Activated naive CD8-positive, alpha-beta T cell treated with anti-CD3 and anti-CD28 coated beads, Interleukin-2, amount 10 ng/mL, durations not matched to agents 7 days and 5 days (primary cell): ENCODE measurements at regions not wholly inside any gene's neighbourhood (a gene's known extent, or its start where the extent isn't known, plus 50 kb on each side); places are given as distances from the start of the nearest gene placed in this dataset.
A peak's percentile ranks its signal among the peaks of the same experiment; 100 is the strongest.
"Not testable (repeated sequence)": the region's sequence is repeated elsewhere in the genome, so short reads cannot be mapped to it uniquely, and the experiment has no call there.

Experiments used
- ATAC-seq: fragments of 150-1000 bp; cut with Tn5 transposase; one replicate; pipeline ENCODE4 v1.10.0; 2021; ENCODE audit warnings: low read depth, moderate library complexity
- POLR2A ChIA-PET: fragments of 350-600 bp; sonication (Branson Sonifier 250); formaldehyde crosslinking; loops from one replicate; lab custom pipeline; 2021; ENCODE audit warnings: antibody characterized with exemption; lab: Charles Lee
- DNase-seq: peaks from one replicate; pipeline ENCODE4 v3.0.0; 2021
- H3K27ac Mint-ChIP-seq: one replicate; pipeline ENCODE4 v1.8.0; 2022; ENCODE audit warnings: mild to moderate bottlenecking, mixed read lengths
- H3K27me3 Mint-ChIP-seq: one replicate; pipeline ENCODE4 v1.8.0; 2022; ENCODE audit warnings: mild to moderate bottlenecking, moderate library complexity, mixed read lengths
- H3K36me3 Mint-ChIP-seq: one replicate; pipeline ENCODE4 v1.8.0; 2021; ENCODE audit warnings: mild to moderate bottlenecking, mixed read lengths
- H3K4me1 Mint-ChIP-seq: one replicate; pipeline ENCODE4 v1.8.0; 2021; ENCODE audit warnings: mixed read lengths
- H3K4me3 Mint-ChIP-seq: one replicate; pipeline ENCODE4 v1.8.0; 2022; ENCODE audit warnings: mild to moderate bottlenecking, moderate library complexity, mixed read lengths
- H3K9me3 Mint-ChIP-seq: one replicate; pipeline ENCODE4 v1.8.0; 2021; ENCODE audit warnings: mixed read lengths

DNA sequence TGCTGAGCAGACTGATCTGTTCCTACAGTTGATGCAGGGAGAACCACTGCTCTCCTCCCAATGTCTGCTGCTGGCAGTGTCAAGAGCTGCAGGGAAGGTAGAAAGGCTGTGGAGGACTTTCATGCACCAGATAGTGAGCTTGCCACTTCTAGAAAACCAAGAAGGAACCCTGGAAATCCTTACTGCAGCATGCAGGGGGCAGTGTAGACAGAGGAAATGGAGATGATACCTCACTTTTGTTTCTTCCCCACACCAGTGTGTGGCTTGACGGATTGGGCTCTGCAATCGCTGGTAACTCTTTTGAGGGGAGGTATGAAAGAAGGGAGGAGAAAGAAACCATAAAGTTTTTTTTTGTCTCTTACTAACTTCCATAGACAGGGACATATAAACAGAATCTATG lies 480.7 kb downstream of the DMAC1 start:
- no peak for ATAC-seq
- no peak for DNase-seq
- Mint-ChIP-seq H3K36me3 (no peaks in the 10 kb centered on the region), H3K27ac (no peak overlapping the region), H3K27me3 (peaks cover 25% of the 10 kb centered on the region), H3K4me1 (peaks cover 1% of the 10 kb centered on the region), H3K4me3 (no peak overlapping the region), H3K9me3 (peaks cover 7% of the 10 kb centered on the region)
- POLR2A ChIA-PET, result no interaction called here

- H3K9me3 Mint-ChIP-seq, result peaks cover 17% of the 10 kb centered on the region
- POLR2A ChIA-PET, result no interaction called here
- H3K4me1 Mint-ChIP-seq, result peaks cover 1% of the 10 kb centered on the region
- peaks cover 7% of the 10 kb centered on the region for H3K36me3 Mint-ChIP-seq
- H3K27ac Mint-ChIP-seq, result no peak overlapping the region
- no peak for DNase-seq
- peaks cover 25% of the 10 kb centered on the region for H3K27me3 Mint-ChIP-seq
- no peak for ATAC-seq
- H3K4me3 Mint-ChIP-seq, result no peak overlapping the region
Observed at GRCh38 chr9:7316967-7317366, 482.6 kb downstream of the DMAC1 start.

DNA sequence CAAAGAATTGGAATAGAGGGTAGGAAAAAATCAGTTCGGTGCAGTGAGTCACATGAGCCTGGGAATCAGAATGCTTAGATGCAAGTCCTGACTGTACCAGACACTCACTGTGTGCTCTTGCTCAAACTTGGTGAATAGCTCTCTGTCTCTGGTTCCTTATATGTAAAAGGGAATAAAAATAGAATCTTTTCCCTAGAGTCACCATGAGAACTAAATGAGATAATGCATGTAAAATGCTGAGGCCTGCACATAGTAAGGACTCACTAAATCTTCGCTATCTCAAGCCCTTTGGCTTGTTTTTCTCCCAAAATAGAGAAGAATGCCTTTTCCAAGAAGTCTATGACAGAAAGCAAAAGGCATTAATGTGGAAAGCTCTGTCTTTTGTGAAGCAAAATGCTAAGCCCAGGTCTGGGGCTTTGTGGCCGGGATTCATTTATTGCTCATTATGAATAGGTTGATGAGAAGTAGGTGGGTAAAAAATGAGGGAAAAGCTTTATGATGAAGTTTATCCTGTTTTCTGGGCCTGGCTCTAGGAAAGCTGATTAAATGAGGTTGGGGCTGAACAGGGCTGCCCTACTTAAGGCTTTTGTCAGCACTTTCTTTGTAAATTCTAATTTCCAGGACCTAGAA lies 483.3 kb downstream of the DMAC1 start:
- H3K9me3 Mint-ChIP-seq, result peaks cover 19% of the 10 kb centered on the region
- no peak overlapping the region for H3K27ac Mint-ChIP-seq
- ATAC-seq (no peak), DNase-seq (no peak)
- H3K36me3 Mint-ChIP-seq, result peaks cover 7% of the 10 kb centered on the region
- peaks cover 1% of the 10 kb centered on the region for H3K4me1 Mint-ChIP-seq
- POLR2A ChIA-PET, result no interaction called here
- H3K27me3 Mint-ChIP-seq, result peaks cover 22% of the 10 kb centered on the region
- H3K4me3 Mint-ChIP-seq, result no peak overlapping the region

DNA sequence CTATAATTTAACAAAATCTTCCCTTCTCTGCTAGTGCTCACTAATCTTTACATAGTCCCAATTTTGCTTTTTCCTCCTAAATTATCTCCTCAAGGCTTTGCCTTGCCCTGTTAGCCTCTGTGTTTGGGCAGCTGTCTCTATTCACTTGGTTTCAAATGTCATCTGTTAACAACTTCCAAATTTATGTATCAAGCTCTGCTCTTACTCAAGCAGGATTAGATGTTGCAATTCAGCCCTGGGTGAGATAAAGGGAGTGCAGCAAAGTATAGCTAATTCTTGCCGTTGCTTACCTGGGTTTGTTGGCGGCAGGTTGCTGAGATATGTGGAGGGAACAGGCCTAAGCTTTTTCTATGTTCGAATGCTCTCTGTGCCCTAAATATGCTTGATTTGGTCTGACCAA lies 483.8 kb downstream of the DMAC1 start:
- peaks cover 7% of the 10 kb centered on the region for H3K36me3 Mint-ChIP-seq
- H3K9me3 Mint-ChIP-seq, result peaks cover 22% of the 10 kb centered on the region
- H3K4me1 Mint-ChIP-seq, result peaks cover 1% of the 10 kb centered on the region
- POLR2A ChIA-PET, result no interaction called here
- no peak overlapping the region for H3K27ac Mint-ChIP-seq
- ATAC-seq (no peak), DNase-seq (no peak)
- H3K27me3 Mint-ChIP-seq, result peaks cover 19% of the 10 kb centered on the region
- no peak overlapping the region for H3K4me3 Mint-ChIP-seq

DNA sequence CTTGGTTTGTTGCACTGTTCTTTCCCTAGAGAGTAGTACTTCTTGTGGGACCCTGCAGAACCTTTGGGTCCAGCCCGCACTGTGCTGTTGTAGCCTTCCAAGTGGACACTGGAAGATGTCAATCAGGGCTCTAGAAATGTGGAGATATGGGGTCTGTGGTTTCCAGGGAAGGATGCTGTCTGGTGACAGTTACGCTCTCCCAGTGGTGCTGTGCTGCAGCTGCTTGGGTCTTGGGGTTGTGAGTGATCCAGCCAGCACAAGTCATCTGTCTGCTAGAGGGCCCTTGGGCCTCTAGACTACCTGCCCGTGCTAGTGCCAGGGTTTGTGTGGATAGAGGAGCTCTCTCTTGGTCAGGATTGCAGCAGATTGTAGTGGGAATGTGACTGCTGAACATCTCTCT lies 484.5 kb downstream of the DMAC1 start:
- Mint-ChIP-seq H3K4me3 (no peak overlapping the region), H3K36me3 (peaks cover 8% of the 10 kb centered on the region), H3K27ac (no peak overlapping the region), H3K9me3 (peaks cover 29% of the 10 kb centered on the region), H3K4me1 (peaks cover 1% of the 10 kb centered on the region), H3K27me3 (peaks cover 20% of the 10 kb centered on the region)
- DNase-seq (no peak), ATAC-seq (no peak)
- POLR2A ChIA-PET, result no interaction called here

DNA sequence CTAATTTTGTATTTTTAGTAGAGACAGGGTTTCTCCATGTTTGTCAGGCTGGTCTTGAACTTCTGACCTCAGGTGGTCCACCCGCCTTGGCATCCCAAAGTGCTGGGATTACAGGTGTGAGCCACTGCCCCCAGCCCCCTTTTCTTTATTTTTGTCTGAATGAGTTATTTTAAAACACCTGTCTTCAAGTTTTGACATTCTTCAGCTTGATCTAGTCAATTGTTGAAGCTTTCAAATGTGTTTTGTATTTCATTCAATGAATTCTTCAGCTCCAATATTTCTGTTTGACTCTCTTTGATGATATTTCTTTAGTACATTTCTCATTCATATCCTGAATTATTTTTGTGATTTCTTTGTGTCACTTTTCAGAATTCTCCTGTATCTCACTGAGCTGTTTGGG lies 486.2 kb downstream of the DMAC1 start:
- DNase-seq, result no peak
- Mint-ChIP-seq H3K27ac (no peak overlapping the region), H3K4me3 (no peak overlapping the region), H3K27me3 (peaks cover 15% of the 10 kb centered on the region), H3K9me3 (peaks cover 40% of the 10 kb centered on the region), H3K36me3 (peaks cover 10% of the 10 kb centered on the region), H3K4me1 (peaks cover 1% of the 10 kb centered on the region)
- POLR2A ChIA-PET, result no interaction called here
- no peak for ATAC-seq

DNA sequence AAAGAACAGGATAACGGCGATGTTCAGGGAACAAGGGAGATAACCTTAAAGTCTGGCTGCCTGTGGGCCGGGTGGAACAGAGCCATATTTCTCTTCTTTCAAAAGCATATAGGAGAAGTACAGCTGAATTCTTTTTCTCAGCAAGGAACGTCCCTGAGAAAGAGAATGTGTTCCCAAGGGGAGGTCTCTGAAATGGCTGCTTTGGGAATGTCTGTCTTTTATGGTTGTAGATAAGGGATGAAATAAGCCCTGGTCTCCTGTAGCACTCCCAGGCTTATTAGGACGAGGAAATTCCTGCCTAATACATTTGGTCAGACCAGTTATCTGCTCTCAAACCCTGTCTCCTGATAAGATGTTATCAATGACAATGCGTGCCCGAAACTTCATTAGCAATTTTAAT lies 490.5 kb downstream of the DMAC1 start:
- POLR2A ChIA-PET, DNase-seq, ATAC-seq, H3K4me1 Mint-ChIP-seq, H3K4me3 Mint-ChIP-seq, H3K27ac Mint-ChIP-seq: not testable (repeated sequence)
- H3K9me3 Mint-ChIP-seq, result peaks cover 35% of the 10 kb centered on the region
- H3K27me3 Mint-ChIP-seq, result peaks cover 14% of the 10 kb centered on the region
- peaks cover 10% of the 10 kb centered on the region for H3K36me3 Mint-ChIP-seq

DNA sequence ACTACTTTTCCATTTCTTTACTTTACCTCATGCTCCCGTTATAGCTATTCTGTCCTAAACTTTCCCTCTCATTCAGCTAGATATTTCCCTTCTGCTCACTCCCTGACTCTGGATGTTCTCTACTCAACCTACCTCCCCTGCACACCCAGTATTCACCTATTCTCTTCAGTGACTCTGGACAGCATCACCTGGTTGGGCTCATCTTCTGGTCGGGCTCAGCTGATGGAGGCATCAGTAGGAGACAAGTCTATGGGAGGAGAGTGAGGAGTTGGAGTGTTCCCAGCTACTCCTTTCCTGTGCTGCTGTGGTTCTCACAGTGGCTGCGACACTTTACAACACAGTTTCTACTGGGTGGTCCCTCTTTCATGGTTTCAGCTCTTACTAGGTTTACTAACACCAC lies 493.9 kb downstream of the DMAC1 start:
- peaks cover 3% of the 10 kb centered on the region for H3K36me3 Mint-ChIP-seq
- no peak overlapping the region for H3K4me3 Mint-ChIP-seq
- H3K4me1 Mint-ChIP-seq, result no peaks in the 10 kb centered on the region
- peaks cover 24% of the 10 kb centered on the region for H3K9me3 Mint-ChIP-seq
- no peak overlapping the region for H3K27ac Mint-ChIP-seq
- DNase-seq (no peak), ATAC-seq (no peak)
- POLR2A ChIA-PET, result no interaction called here
- H3K27me3 Mint-ChIP-seq, result peaks cover 18% of the 10 kb centered on the region

DNA sequence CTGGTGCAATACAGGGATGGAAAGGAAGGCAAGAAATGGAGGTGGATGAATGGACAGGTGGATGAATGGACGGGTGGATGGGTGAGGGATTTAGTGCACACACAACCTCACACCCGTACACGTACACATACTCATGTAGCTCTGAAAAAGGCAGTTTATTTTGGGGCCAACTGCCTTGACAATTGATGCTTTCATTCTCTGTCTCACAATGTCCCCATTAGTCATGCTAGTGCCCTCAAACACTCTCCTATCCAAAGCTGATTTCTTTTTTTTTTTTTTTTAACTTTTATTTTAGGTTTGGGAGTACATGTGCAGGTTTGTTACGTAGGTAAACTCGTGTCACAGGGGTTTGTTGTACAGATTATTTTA lies 495.0 kb downstream of the DMAC1 start:
- H3K27me3 Mint-ChIP-seq, result peaks cover 21% of the 10 kb centered on the region
- H3K4me1 Mint-ChIP-seq, result no peaks in the 10 kb centered on the region
- ATAC-seq (no peak), DNase-seq (no peak)
- H3K4me3 Mint-ChIP-seq, result no peak overlapping the region
- no peaks in the 10 kb centered on the region for H3K36me3 Mint-ChIP-seq
- H3K27ac Mint-ChIP-seq, result no peak overlapping the region
- POLR2A ChIA-PET, result no interaction called here
- H3K9me3 Mint-ChIP-seq, result peaks cover 13% of the 10 kb centered on the region

DNA sequence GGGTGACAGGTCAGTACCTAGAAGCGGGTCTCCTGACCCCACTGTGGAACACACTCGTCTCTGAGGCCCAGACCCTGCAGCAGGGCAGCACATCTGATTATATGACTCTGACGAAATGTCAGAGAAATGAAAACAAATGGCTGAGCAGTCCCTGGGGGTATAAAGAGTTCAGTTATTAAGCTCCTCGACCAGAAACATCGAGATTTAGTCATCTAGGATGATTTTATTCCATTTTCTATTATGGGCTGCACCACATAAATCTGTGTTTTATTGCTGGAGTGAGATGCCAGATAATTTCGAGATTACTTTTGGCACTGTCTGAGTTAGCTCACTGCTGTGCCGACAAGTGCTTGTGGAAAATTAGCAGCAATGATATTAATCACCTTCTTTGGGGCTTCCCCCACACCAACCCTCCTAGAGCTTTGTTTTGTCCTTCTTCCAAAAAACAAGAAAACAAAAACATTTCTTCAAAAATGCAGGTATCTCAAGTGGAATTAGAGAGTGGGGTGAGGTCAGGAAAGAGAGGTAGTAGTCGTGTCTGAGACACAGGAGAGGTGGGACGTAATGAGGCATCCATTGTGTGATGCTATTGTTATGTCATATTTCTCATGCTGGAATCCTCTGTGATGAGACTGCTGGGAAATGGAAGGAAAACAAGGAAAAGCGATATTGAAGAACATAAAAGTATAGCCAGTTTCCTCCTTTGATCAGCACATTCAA lies 495.5 kb downstream of the DMAC1 start:
- Mint-ChIP-seq H3K9me3 (peaks cover 10% of the 10 kb centered on the region), H3K4me3 (no peak overlapping the region), H3K4me1 (no peaks in the 10 kb centered on the region), H3K27ac (no peak overlapping the region), H3K36me3 (no peaks in the 10 kb centered on the region), H3K27me3 (peaks cover 24% of the 10 kb centered on the region)
- DNase-seq (no peak), ATAC-seq (no peak)
- POLR2A ChIA-PET, result no interaction called here

- H3K27ac Mint-ChIP-seq, result no peak overlapping the region
- ATAC-seq, result no peak
- peaks cover 14% of the 10 kb centered on the region for H3K4me1 Mint-ChIP-seq
- H3K27me3 Mint-ChIP-seq, result peaks cover 23% of the 10 kb centered on the region
- no peak overlapping the region for H3K4me3 Mint-ChIP-seq
- no peak for DNase-seq
- peaks cover 1% of the 10 kb centered on the region for H3K36me3 Mint-ChIP-seq
- POLR2A ChIA-PET, result no interaction called here
- peaks cover 9% of the 10 kb centered on the region for H3K9me3 Mint-ChIP-seq
Observed at GRCh38 chr9:7300484-7300883, 499.1 kb downstream of the DMAC1 start.

GRCh38 chr9:7298123-7298522 lies 501.5 kb downstream of the DMAC1 start:
- peak overlapping the region; percentile 44 for H3K4me3 Mint-ChIP-seq

GRCh38 chr9:7297521-7297920 lies 502.1 kb downstream of the DMAC1 start:
- POLR2A ChIA-PET, result interaction anchor here (0.6 kb wide), 1 partner anchor 312 kb away, joined by 3 read pairs; no protein-coding TSS in a partner anchor
- ATAC-seq (no peak), DNase-seq (no peak)
- Mint-ChIP-seq H3K4me1 (peaks cover 19% of the 10 kb centered on the region), H3K9me3 (peaks cover 10% of the 10 kb centered on the region), H3K36me3 (peaks cover 3% of the 10 kb centered on the region), H3K4me3 (peak overlapping the region; percentile 44), H3K27ac (peak overlapping the region; percentile 81), H3K27me3 (peaks cover 22% of the 10 kb centered on the region)

More at GRCh38 chr9:7298123-7298522, 501.5 kb downstream of the DMAC1 start:
- DNase-seq (no peak), ATAC-seq (peak; percentile 96)
- Mint-ChIP-seq H3K9me3 (peaks cover 10% of the 10 kb centered on the region), H3K36me3 (peaks cover 3% of the 10 kb centered on the region), H3K4me1 (peaks cover 17% of the 10 kb centered on the region), H3K27ac (peak overlapping the region; percentile 81), H3K27me3 (peaks cover 23% of the 10 kb centered on the region)
- POLR2A ChIA-PET, result no interaction called here

- no peak overlapping the region for H3K4me3 Mint-ChIP-seq
- DNase-seq (no peak), ATAC-seq (no peak)
- H3K27me3 Mint-ChIP-seq, result peaks cover 22% of the 10 kb centered on the region
- POLR2A ChIA-PET, result no interaction called here
- H3K9me3 Mint-ChIP-seq, result peaks cover 11% of the 10 kb centered on the region
- H3K27ac Mint-ChIP-seq, result no peak overlapping the region
- peaks cover 16% of the 10 kb centered on the region for H3K4me1 Mint-ChIP-seq
- peaks cover 3% of the 10 kb centered on the region for H3K36me3 Mint-ChIP-seq
Observed at GRCh38 chr9:7293091-7293490, 506.5 kb downstream of the DMAC1 start.
